ENCODE measurements at regions not wholly inside any gene's neighbourhood (a gene's known extent, or its start where the extent isn't known, plus 50 kb on each side); places are given as distances from the start of the nearest gene placed in this dataset.

DNA sequence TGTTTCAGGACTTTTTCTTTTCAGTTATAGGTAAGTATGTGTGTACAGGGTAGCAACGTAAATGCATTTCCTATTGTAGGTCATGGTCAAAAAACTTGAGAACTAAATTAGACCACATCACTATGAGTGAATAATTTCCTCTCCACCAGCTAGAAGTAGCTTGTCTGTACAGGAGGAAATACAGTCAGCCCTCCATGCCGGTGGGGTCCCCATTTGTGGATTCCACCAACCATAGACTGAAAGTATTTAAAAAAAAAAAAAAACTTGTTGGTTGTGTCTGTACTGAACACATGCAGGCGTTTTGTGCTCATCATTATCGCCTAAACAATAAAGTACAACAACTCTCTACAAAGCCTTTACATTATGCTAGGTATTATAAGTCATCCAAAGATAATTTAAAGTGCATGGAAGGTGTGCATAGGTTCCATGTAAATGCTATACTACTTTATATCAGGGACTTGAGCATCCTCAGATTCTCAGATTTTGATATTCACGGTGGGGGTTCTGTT lies 94.2 kb upstream of the NDUFV2 start:
- H3K27ac ChIP-seq: no peak overlapping the region
- H3K36me3 ChIP-seq (replicated peaks): no peaks in the 10 kb centered on the region
- no peak for DNase-seq
- TF ChIP-seq, protein P1, sequence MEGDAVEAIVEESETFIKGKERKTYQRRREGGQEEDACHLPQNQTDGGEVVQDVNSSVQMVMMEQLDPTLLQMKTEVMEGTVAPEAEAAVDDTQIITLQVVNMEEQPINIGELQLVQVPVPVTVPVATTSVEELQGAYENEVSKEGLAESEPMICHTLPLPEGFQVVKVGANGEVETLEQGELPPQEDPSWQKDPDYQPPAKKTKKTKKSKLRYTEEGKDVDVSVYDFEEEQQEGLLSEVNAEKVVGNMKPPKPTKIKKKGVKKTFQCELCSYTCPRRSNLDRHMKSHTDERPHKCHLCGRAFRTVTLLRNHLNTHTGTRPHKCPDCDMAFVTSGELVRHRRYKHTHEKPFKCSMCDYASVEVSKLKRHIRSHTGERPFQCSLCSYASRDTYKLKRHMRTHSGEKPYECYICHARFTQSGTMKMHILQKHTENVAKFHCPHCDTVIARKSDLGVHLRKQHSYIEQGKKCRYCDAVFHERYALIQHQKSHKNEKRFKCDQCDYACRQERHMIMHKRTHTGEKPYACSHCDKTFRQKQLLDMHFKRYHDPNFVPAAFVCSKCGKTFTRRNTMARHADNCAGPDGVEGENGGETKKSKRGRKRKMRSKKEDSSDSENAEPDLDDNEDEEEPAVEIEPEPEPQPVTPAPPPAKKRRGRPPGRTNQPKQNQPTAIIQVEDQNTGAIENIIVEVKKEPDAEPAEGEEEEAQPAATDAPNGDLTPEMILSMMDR (IDR thresholded peaks at IDR 0.05; ENCODE audit: low read depth, low read length, missing control alignments): no peak
- no peak overlapping the region for H3K4me3 ChIP-seq (ENCODE audit: low read depth, low read length)
- in situ Hi-C loops (cut with HindIII; ENCODE audit: low pct_ligation_motif_present, low sequenced_read_pairs): no loop called here
- no peaks in the 10 kb centered on the region for H3K27me3 ChIP-seq (replicated peaks)

DNA sequence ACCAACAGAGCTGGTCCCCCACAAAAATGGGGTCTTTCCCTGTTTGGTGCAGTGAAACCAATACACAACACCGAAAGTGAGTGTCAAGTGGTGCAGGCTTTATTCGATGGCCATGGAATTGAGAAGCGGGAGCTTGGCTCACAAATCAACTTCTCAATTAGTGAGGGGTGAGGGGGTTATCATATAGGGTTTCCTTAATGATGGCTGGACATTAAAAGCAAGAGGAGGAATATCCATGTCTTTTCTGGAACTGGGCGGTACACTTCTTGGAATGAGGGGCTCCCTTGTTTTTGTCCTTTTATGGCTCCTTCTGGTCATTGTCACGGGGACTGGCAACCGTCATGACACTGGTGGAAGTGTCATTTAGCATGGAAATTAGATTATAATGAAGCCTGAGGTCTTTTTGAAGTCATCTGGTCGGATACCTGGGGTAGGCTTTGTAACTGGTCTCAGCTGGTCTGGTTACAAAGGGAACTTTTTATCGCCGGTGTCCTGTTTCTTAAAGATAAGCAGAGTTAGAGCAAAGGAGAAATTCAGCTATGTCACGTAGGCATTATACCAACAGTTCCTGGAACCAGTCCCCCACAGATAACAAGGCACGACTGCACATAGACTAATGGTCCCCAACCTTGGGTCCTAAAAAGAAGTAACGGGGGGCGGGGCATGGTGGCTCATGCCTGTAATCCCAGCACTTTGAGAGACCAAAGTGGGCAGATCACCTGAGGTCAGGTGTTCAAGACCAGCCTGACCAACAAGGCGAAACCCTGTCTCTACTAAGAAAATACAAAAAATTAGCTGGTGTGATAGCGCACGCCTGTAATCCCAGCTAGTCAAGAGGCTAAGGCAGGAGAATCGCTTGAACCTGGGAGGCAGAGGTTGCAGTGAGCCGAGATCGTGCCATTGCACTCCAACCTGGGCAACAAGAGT lies 93.5 kb upstream of the NDUFV2 start:
- no peak overlapping the region for H3K4me3 ChIP-seq (ENCODE audit: low read depth, low read length)
- H3K36me3 ChIP-seq (replicated peaks): no peaks in the 10 kb centered on the region
- no peak for DNase-seq
- H3K27ac ChIP-seq: no peak overlapping the region
- in situ Hi-C loops (cut with HindIII; ENCODE audit: low pct_ligation_motif_present, low sequenced_read_pairs): no loop called here
- no peaks in the 10 kb centered on the region for H3K27me3 ChIP-seq (replicated peaks)
- TF ChIP-seq, protein P1 (IDR thresholded peaks at IDR 0.05; ENCODE audit: low read depth, low read length, missing control alignments): no peak

DNA sequence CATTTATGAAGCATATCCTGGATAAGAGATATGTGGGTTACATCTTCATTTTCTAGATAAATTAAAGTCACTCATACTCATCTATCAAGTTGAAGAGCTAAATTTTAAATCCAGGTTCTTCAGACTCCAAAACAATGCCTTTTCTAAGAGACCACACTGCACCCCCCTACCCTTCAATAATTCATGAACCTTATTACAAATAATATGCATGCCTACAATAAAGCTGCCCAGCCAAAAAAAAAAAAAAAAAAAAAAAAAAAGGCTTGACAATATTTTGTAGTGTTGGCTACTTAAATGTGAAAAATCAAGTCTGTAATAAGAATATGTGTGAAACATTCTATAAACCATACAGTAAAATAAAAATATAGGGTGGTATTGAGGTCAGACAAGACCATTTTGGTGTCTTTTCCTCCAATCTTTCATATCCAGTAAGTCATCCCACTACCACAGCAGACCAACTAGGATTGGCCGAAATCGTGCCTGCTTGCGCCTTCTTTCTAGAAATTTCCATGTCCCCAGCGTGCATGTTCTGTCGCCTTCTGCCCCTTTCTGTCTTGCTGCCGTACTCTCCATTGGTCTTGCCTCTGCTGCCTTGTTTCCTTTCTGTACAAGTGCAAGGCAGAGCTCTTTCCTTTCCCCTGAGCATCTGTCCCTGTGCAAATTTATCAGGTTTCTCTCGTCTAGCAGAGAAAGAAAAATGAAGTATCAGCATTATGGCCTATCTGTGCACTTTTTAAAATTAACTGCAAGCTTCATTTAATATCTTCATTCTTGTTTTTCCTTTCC lies 92.6 kb upstream of the NDUFV2 start:
- TF ChIP-seq, protein P1 (IDR thresholded peaks at IDR 0.05; ENCODE audit: low read depth, low read length, missing control alignments): no peak
- Histone ChIP-seq H3K27ac (no peak overlapping the region), H3K27me3 (replicated peaks) (no peaks in the 10 kb centered on the region), H3K4me3 (ENCODE audit: low read depth, low read length) (no peak overlapping the region), H3K36me3 (replicated peaks) (no peaks in the 10 kb centered on the region)
- in situ Hi-C loops (cut with HindIII; ENCODE audit: low pct_ligation_motif_present, low sequenced_read_pairs): no loop called here
- no peak for DNase-seq

DNA sequence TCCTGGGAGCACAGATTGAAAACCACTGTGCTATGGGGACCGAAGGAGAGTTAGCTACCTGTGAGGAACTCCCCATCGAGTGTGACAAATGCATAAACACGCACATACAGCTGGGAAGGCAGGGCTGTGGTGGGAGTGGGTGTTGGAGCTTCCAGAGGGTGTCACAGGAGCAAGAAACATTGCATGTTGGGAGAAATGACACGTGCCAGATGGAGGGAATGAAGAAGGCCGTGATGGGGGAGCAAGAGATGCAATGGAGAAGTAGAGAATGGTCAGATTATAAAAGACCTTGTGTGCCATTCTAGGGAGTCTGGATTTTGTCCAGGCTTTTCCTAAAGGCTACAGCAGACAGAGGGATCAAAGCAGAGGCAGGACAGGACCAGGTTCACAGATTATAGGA lies 91.1 kb upstream of the NDUFV2 start:
- TF ChIP-seq, protein P1 (IDR thresholded peaks at IDR 0.05; ENCODE audit: low read depth, low read length, missing control alignments): no peak
- Histone ChIP-seq H3K4me3 (ENCODE audit: low read depth, low read length) (no peak overlapping the region), H3K27ac (no peak overlapping the region), H3K27me3 (replicated peaks) (no peaks in the 10 kb centered on the region), H3K36me3 (replicated peaks) (no peaks in the 10 kb centered on the region)
- in situ Hi-C loops (cut with HindIII; ENCODE audit: low pct_ligation_motif_present, low sequenced_read_pairs): no loop called here
- DNase-seq: no peak

DNA sequence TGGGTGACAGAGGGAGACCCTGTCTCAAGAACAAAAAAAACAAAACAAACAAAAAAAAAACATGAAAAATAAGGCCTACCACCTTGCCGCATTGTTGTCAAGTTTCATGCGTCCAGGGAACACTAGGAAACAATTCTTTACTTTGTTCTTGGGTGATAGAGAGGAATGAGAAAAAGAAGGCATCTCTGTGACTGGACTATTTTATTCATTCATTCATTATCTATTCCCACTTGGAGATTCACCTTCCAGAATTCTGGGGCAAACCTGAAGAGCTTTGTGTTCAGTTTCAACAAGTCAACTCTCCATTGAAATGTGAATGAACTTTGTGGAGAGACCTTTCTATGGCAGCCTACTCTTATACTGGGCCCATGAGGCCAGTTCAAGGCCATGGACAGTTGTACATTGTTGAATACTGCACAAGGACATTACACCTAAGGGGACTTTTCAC lies 88.5 kb upstream of the NDUFV2 start:
- Histone ChIP-seq H3K4me3 (ENCODE audit: low read depth, low read length) (no peak overlapping the region), H3K27me3 (replicated peaks) (no peaks in the 10 kb centered on the region), H3K27ac (no peak overlapping the region), H3K36me3 (replicated peaks) (no peaks in the 10 kb centered on the region)
- TF ChIP-seq, protein P1 (IDR thresholded peaks at IDR 0.05; ENCODE audit: low read depth, low read length, missing control alignments): no peak
- in situ Hi-C loops (cut with HindIII; ENCODE audit: low pct_ligation_motif_present, low sequenced_read_pairs): no loop called here
- no peak for DNase-seq
